Glomerular endothelial cell (primary cell): ENCODE measurements at regions not wholly inside any gene's neighbourhood (a gene's known extent, or its start where the extent isn't known, plus 50 kb on each side); places are given as distances from the start of the nearest gene placed in this dataset.
"Not testable (repeated sequence)": the region's sequence is repeated elsewhere in the genome, so short reads cannot be mapped to it uniquely, and the experiment has no call there.

Experiments
- DNase-seq: peaks from one replicate; pipeline ENCODE4 v3.0.0-alpha.2; 2011; ENCODE audit warnings: low read depth, low spot score; ENCODE audit errors: extremely low read depth

DNA sequence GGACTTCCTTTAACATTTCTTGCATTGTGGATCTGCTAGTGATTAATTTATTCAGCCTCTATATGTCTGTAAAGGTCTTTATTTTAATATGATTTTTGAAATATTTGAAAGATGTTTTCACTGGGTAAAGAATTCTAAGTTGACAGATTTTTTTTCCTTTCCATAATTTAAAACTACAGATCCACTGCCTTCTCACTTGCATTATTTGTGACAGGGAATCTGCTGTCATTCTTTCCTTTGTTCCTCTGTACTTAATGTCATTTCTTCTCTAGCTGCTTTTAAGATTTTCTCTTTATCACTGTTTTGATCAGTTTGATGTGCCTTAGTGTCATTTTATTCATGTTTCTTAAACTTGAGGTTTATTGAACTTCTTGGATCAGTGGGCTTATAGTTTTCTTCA, 159.9 kb downstream of the CYB561 start:
- DNase-seq: no peak

DNA sequence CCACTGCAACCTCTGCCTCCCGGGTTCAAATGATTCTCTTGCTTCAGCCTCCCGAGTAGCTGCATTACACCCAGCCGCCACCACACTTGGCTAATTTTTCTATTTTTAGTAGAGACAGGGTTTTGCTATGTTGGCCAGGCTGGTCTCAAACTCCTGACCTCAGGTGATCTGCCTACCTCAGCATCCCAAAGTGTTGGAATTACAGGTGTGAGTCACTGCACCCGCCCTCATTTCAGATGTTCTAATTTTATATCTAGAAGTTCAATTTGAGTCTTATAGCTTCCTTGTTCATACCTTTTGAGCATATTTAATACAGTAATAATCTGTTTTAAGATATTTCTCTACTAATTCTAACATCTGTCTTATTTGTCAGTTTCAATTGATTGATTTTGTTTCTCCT, 159.1 kb downstream of the CYB561 start:
- not testable (repeated sequence) for DNase-seq

DNA sequence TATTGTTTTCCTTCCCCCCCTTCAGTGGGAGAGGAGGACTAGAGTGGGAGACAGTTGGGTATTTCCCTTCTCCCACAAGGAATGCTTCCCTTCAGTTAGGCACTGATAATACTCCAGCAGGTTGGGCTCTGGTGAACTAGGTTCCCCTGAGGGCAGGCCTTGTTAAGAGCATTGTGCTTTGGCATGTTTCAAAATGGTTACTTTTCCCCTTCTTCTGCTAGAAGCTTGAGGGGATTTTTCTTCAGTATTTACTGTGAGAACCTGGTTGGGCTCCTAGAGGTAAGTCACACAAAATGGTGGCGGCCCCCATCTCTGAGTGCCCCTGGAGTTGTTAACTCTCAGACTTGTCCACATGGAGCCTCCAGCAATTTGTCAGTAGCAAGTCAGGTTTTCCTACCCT, 156.2 kb downstream of the CYB561 start:
- DNase-seq: no peak

DNA sequence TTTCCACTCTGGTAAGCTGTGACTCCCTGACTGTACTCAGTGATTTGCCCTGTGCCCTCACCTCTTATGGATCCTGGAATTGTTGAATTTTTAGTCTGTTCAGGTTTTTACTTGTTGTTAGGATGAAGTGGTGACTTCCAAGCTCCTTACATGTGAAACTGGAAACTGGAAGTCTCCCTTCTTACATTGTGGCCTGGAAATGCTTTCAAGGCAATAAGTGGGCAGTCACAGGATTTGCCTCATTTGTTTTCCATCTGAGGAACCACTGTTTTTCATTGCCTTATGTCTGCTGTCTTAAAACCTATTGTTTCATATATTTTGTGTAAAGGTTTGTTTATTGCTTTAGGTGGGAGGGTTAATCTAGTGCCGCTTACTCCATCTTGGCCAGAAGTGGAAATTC, 155.8 kb downstream of the CYB561 start:
- DNase-seq: no peak

DNA sequence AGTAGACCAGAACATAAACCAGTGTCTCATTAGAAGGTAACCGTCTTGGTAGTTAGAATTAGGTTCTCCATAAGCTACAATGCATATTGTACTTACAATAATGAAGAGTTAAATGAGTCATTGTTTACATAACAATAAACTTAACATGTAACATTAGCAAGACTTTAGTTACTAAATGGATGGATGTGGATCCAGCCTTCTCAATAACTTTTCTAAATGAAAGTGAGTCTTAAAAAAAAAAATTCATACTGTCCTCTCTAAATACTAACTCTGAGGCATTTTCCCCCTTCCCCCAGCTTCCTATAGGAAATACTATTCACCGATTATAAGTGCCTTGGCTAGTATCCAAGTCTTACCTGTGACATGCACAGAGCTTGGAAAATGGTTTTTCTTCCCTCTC, 155.3 kb downstream of the CYB561 start:
- DNase-seq: no peak

DNA sequence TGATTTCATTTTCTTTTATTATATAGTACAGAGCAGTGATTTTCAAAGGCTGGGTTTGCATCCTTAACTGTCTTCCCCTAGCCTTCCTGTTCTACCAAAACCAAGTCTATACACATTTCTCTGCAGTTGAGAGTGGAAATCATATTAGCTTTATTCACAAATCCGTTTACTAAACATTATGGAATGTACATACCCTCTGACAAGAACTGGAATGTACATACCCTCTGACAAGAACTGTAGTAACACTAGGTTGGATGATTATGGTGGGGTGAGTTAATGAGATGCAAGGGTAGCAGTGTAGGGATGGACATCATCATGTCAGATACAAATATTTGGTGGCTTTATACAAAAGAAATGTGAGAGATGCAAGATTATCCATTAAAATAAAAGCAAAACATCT, 154.8 kb downstream of the CYB561 start:
- no peak for DNase-seq

DNA sequence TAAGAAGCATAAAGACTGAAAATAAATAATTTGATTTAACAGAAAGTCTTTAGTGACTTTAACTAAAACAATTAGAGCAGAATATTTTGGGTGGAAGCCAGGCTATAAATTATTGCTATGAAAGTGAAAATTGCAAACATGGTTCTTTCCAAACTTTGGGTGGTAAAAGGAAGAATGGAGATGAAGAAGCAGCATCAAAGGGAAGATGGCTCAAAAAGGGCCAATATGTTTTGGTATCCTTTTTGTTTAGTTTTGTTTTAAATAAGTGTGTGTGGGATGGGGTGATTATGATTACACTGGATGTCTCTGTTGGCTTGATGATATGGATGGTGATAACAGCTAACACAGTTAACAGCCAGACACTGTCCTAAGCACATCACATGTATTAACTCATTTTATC, 153.7 kb downstream of the CYB561 start:
- no peak for DNase-seq

DNA sequence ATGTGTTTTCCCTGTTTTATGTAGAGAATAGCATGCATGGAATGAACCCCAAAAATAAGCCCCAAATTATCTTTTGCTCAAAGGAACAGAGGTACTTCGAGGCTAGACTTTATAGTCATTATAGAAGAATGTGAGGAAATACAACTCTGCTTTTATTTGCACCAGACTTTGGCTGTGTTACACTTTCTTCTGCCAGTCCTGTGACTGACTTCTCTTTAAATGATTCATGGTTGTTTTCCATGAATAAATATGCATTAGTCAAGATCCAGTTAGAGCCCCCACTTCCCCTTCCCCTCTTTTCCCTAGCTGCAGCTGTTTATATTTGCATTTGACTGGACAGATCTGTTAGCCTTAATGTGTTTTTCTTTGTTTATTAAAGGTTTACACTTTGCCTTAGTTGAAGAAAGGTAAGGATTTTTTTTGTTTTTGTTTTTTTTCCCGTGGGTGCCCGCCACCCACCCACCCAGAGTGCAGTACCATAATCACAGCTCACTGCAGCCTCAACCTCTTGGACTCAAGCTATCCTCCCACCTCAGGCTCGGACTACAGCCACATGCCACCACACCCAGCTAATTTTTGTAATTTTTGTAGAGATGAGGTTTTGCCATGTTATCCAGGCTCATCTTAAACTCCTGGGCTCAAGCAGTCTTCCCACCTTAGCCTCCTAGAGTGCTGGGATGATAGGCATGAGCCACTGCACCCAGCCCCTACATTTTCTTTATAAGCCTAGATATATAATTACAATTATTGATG, 152.6 kb downstream of the CYB561 start:
- DNase-seq: no peak

DNA sequence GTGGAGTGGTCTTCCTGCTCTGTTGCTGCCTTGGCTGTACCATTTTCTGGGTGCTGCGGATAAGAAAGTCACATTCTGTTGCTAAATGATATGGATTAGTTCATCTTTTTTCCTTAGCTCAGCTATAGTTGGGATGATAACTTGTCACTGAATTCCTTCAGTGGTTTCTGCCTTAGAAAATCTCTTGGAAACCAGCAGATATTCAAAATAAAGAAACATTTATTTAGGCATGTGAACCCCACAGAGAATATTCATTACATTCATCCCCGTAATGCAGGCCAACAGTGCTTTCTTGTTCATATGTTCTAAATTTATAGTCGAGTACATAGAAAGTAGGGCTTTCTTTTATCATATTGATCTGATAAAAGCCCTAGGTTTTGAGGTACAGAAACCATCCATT, 151.3 kb downstream of the CYB561 start:
- no peak for DNase-seq

DNA sequence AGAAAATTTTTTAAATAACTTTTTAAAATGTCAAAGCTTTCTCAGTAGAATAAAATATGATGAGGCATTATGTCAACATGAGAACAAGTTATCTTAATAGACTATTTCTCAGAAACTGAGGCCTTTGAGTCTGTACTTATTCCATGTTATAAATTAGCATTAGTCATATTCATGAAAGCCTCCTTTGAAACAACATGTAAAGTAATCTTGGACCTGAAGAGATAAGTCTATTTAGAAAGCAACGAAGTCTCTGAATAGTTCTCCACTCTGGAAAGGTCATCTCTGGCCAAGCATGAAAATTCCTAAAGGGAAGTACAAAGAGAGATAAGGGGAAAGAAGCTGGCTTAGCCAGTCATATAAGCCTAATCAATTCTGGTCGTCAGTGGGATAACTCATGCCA, 150.8 kb downstream of the CYB561 start:
- no peak for DNase-seq

DNA sequence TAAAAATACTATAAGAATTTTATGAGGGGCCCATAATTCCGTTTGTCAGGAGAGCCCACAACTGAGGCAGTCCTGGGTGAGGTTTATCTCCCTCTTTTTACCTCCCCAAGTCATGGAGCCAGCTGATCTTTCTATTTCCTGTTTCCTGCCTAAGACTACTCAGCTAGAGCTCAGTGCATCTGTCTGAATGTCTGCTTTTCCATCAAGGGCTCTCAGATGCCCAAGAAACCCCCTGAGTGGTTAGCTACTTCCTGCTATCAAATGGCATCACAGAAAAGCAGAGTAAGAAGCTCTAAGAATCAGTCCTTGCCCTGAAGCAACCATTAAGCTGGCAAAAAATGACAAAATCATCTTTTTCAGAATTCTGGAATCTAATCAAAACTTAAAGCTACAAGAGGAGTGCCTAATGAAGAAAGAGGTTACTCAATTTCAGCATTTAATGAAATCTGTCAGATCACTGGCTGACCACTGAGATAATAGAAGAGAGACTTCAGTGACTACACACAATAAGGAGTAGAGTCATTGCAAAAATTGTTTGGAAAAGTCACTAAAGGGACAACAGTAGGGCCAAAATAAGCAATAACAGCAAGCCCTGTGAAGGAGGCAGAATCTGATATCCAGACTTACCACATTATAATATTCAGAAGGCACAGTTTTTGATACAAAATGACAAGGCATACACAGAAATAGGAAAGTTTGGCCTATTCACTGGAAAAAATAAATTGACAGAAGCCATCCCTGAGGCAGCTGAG, 150.1 kb downstream of the CYB561 start:
- no peak for DNase-seq

DNA sequence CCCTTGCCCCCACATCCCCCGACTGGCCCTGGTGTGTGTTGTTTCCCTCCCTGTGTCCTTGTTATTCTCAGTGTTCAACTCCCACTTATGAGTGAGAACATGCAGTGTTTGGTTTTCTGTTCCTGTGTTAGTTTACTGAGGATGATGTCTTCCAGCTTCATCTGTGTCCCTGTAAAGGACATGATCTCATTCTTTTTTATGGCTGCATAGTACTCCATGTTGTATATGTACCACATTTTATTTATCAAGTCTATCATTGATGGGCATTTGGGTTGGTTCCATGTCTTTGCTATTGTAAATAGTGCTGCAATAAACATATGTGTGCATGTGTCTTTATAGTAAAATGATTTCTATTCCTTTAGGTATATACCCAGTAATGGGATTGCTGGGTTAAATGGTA, 147.2 kb downstream of the CYB561 start:
- DNase-seq: not testable (repeated sequence)

DNA sequence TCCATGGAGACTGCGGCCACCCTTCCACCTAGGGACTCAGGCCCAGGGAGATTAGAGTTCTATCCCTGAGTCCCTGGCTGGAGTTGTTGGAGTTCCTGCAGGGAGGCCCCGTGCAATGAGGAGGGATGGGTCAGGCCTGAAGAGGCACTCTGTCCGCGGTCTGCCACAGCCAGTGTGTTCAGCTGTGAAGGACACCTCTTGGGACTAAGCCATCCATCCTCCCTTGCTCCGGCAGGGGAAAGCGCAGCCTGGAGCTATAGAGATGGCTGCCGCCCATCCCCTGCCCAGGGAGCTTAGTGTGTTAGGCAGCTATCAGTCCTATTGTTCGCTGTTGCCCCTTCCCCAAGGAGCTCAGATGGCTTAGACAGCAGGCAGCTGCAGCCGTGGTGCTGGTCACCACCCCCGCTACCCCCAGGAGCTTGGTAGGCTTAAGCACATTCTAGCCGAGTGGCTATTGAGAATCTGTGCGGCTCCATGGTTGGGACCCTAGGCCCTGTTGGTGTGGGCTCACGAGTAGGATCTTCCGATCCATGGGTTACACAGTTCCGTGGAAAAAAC, 141.3 kb downstream of the CYB561 start:
- DNase-seq: no peak

DNA sequence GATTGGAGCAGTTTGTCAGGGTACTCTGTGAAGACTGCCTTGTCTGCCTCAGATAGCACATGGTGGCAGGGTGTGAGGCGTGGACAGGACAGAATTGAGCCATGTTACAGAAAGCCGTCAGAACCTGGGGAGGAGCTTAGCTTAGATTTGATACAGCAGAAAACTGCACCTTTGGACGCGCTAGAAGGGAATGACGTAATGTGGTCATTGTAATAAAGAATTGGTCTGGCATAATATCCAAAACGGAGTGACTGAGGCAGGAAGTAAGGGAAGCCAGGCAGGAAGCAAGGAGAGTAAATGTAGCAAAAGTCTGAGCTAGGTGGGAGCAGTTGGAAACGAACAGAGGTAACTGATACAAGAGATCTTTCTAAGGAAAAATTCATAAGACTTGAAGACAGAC, 140.2 kb downstream of the CYB561 start:
- DNase-seq: no peak

DNA sequence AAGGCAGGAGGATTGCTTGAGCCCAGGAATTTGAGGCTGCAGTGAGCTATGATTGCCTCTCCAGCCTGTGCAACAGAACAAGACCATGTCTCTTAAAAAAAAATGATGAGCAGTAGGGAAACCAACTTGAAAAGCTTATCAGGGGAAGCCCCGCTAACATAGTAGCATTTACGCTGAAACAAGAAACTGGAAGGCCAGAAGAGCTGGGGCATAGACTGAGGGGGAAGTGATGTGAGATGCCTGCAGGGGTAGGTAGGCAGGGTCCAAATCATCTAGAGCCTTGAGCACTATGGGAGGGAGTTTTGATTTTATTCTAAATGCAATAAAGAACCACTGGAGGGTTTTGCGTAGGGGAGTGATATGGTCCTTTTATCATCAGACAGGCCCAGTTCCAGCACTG, 139.3 kb downstream of the CYB561 start:
- no peak for DNase-seq

DNA sequence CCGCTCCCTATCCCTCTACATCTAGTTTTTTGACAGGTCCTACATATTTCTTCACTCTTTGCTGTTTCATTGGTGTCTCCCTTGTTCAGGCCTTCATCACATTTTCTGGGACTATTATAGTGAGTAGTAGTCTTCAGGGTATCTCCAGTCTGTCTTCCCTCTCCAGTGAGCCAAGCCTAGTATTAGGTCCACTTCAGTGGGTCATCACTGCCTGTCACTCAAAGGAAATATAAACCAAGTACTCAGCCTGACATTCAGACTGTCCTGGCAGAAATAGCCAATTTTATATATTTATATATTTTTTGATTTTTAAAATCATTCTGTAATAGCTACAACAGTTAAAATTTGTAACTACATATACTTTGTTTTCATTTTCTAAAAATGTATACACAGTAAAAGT, 137.8 kb downstream of the CYB561 start:
- DNase-seq: no peak

DNA sequence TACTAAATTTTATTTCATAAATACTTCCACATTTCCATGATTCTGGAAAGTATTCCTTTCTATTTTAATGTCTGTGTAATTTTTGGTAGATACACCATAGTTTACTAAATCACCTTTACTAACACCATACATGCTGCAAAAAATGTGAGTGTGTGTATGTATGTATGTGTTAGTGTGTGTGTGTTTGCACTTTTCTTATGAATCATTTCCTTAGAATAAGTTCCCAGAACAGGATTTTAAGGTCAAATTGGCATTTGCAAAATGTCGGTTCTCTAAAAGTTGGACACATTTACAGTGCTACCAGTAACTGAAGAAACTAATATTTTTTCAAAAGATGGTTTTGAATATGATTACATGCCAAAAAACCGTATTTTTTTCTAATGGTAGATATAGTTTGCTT, 137.1 kb downstream of the CYB561 start:
- no peak for DNase-seq

DNA sequence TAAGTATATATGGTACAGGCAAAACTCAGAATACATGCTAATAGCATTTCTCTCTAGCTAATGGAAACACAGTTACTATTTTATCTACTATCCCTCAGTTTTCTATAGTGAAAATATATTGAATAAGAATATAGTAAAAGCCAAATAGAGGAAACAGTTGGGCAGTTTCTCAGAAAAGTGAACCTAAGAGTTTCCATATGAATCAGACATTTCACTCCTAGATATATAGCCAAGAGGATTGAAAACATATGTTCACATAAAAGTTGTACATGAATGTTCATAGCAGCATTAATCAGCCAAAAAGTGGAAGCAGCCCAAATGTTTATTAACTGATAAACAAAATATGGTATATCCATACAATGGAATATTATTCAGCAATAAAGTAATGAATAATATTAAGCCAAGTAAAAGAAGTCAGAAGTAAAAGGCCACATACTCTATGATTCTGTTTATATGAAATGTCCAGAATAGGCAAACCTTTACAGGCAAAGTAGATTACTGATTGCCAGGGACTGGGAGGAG, 134.6 kb downstream of the CYB561 start:
- DNase-seq: no peak

DNA sequence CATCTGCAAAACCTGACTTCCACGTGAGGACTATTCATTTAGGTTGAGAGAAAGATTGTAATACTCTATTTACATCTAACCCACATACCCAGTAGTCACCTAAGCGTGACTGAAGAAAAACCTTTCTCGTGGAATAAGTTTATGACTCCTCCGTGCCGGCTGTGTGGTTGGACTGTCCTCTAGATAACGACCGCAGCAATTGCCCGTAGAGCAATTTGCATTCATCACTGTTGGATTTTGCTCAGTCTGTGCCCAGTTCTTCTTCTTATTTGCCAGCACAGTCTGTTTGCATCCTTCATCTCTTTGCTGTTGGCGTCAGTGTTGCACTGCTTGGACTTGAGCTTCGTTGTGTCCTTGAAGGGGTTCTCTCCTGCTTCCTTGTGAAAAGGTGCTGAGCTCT, 131.3 kb downstream of the CYB561 start:
- no peak for DNase-seq

DNA sequence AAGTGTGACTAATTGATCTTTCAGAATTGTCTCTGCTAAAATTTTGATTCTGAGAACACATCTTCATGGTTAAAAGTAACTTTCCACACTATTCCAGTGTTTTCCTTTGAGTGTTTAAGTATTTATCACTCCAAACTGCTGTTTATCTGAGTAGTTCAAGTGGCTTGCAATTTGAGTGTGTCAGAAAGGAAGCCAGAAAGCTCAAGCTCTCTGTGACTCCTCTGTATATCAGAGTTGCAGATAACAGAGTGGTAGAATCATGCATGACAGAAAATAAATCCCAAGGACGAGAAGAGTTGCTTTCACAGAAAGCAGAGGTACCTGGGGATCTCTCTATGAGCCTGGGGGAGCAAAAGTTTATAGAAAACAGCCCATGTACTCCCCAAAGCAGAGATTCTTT, 130.0 kb downstream of the CYB561 start:
- no peak for DNase-seq

DNA sequence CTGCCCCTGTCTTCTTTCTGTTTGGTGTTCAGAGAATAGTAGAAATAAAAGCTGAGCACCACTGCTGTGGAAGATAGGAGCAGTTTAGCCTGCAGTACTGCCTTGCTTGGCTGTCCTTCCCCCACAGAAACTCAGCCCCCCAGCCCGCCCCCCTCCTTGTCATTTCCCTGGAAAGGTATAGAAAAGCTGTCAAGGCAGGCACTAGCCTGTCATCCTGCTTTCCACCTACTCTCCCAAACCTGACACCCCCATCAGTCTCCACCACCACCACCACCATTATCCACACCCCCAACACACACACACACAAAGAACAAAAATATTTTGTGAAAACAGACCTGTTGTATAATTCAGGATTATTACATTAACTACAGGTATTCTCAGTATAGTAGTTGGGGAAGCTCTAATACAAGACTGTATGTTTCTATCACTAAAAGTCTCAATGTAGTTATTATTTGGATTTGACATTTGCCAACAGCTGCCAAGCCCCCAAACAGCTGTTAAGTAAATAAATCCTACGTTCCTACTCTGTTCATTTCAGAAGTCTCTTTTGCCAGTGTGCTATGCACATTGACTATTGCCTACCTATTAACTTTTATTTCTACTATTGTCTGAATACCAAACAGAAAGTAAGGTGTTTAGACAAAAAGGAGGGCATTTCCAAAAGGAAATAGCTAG, 128.8 kb downstream of the CYB561 start:
- DNase-seq: no peak
